ENCODE measurements at regions not wholly inside any gene's neighbourhood (a gene's known extent, or its start where the extent isn't known, plus 50 kb on each side); places are given as distances from the start of the nearest gene placed in this dataset.
"Not testable (repeated sequence)": the region's sequence is repeated elsewhere in the genome, so short reads cannot be mapped to it uniquely, and the experiment has no call there.

DNA sequence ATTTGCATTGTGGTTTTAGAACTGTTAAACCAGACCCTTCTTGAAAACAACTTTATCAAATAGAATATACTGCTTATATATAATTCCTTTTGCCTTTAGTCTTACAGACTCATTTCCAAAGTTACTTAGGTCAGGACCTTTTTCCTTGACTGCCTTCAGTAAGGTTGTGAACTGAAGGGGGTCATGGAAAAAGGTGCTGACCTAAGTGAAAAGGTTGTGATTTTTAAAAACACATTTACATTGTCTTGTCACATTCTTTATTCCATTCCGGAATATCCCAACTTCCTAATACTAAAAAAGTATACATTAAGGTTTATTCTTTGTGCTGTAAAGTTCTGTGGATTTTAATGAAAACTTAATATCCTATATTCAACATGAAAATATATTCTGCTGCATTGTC, 581.4 kb downstream of the SOCS6 start:
- Histone ChIP-seq H3K4me3 (ENCODE audit: low read depth in 1 of 2, low read length in 2 of 2) (no peak overlapping the region), H3K27ac (ENCODE audit: low read length) (no peak overlapping the region), H3K27me3 (ENCODE audit: low read depth, low read length) (no peaks in the 10 kb centered on the region), H3K9me3 (ENCODE audit: control insufficient read depth in 1 of 2, low read length in 2 of 2) (peaks cover 0 to 2% of the 10 kb centered on the region in 2 donors), H3K4me1 (ENCODE audit: control insufficient read depth in 1 of 2, insufficient read depth in 2 of 2, low read length in 2 of 2) (no peaks in the 10 kb centered on the region), H3K36me3 (ENCODE audit: control insufficient read depth in 1 of 2, insufficient read depth in 2 of 2, low read length in 2 of 2) (no peaks in the 10 kb centered on the region)

DNA sequence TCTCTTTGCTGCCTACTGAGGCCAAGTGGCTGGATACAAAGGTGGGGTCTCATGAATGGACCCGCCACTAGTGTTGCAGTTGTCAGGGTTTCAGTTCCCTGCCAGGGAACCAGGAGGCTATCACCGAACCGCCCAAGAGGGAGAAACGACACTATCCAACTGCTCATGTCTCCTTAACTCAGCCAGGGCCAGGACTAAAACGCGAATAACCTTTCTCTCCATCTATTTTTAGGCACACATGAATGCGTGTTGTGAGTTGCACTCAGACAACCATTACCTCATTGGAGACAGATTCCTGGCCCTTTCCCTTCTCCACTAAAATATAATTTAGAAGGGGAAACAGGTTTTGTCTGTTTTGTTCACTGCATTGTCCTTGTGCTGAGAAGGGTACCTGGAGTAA, 559.5 kb downstream of the SOCS6 start:
- Histone ChIP-seq H3K4me3 (ENCODE audit: low read depth in 1 of 2, low read length in 2 of 2) (no peak overlapping the region), H3K36me3 (ENCODE audit: control insufficient read depth in 1 of 2, insufficient read depth in 2 of 2, low read length in 2 of 2) (no peaks in the 10 kb centered on the region)

DNA sequence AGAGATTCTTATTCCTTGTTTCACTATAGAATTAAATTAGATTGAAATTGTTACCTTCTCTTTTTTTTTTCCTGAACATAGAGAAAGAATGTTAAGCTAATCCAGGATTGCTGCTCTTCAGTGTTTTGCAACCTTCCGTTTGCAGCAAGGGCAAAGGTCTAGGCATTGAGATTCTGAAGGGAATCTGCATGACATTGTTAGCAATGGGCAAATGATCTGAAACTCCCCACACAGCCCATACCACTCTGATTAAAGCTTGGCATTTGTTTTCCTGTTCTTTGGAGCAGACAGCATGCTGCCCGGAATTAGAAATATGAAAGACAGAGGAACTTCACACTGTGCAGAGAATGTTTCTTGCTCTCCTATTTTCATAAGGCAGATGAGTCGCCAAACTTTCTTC, 551.8 kb downstream of the SOCS6 start:
- no peak overlapping the region for H3K27ac ChIP-seq (ENCODE audit: low read length)
- H3K27me3 ChIP-seq (ENCODE audit: low read depth, low read length), result no peaks in the 10 kb centered on the region
- no peaks in the 10 kb centered on the region for H3K4me1 ChIP-seq (ENCODE audit: control insufficient read depth in 1 of 2, insufficient read depth in 2 of 2, low read length in 2 of 2)
- H3K9me3 ChIP-seq (ENCODE audit: control insufficient read depth in 1 of 2, low read length in 2 of 2), result no peaks in the 10 kb centered on the region
- no peak overlapping the region for H3K4me3 ChIP-seq (ENCODE audit: low read depth in 1 of 2, low read length in 2 of 2)
- H3K36me3 ChIP-seq (ENCODE audit: control insufficient read depth in 1 of 2, insufficient read depth in 2 of 2, low read length in 2 of 2), result no peaks in the 10 kb centered on the region

More for the DNA sequence above, 559.5 kb downstream of the SOCS6 start:
- H3K4me1 ChIP-seq (ENCODE audit: control insufficient read depth in 1 of 2, insufficient read depth in 2 of 2, low read length in 2 of 2), result no peaks in the 10 kb centered on the region
- no peak overlapping the region for H3K27ac ChIP-seq (ENCODE audit: low read length)
- no peaks in the 10 kb centered on the region for H3K9me3 ChIP-seq (ENCODE audit: control insufficient read depth in 1 of 2, low read length in 2 of 2)
- no peaks in the 10 kb centered on the region for H3K27me3 ChIP-seq (ENCODE audit: low read depth, low read length)

- H3K27ac ChIP-seq (ENCODE audit: low read length), result no peak overlapping the region
- H3K27me3 ChIP-seq (ENCODE audit: low read depth, low read length), result no peaks in the 10 kb centered on the region
- no peaks in the 10 kb centered on the region for H3K4me1 ChIP-seq (ENCODE audit: control insufficient read depth in 1 of 2, insufficient read depth in 2 of 2, low read length in 2 of 2)
Measured at GRCh38 chr18:70827632-70828031, 538.8 kb downstream of the SOCS6 start.

DNA sequence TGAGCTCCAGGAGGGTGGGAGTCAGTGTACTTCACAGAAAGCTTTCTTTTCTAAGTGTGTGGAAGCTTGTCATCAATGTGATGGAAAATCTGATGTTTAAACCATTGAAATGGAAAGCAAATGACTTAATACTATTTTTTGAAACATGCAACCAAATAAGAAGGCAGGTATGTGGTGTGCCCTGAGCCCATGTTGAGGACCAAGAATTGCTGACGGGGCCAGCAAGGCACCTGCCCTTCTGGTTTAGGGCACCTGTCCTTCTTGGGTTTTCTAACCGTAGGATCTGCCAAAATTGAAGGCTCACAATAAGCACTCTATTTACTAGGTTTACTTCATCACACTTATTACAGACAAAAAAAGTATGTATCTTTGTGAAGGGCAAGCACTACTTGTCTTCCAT, 537.7 kb downstream of the SOCS6 start:
- Histone ChIP-seq H3K4me3 (ENCODE audit: low read depth in 1 of 2, low read length in 2 of 2) (no peak overlapping the region), H3K27ac (ENCODE audit: low read length) (no peak overlapping the region), H3K9me3 (ENCODE audit: control insufficient read depth in 1 of 2, low read length in 2 of 2) (no peaks in the 10 kb centered on the region), H3K27me3 (ENCODE audit: low read depth, low read length) (no peaks in the 10 kb centered on the region), H3K4me1 (ENCODE audit: control insufficient read depth in 1 of 2, insufficient read depth in 2 of 2, low read length in 2 of 2) (no peaks in the 10 kb centered on the region), H3K36me3 (ENCODE audit: control insufficient read depth in 1 of 2, insufficient read depth in 2 of 2, low read length in 2 of 2) (no peaks in the 10 kb centered on the region)

More at GRCh38 chr18:70827632-70828031, 538.8 kb downstream of the SOCS6 start:
- no peaks in the 10 kb centered on the region for H3K36me3 ChIP-seq (ENCODE audit: control insufficient read depth in 1 of 2, insufficient read depth in 2 of 2, low read length in 2 of 2)
- H3K9me3 ChIP-seq (ENCODE audit: control insufficient read depth in 1 of 2, low read length in 2 of 2), result no peaks in the 10 kb centered on the region
- H3K4me3 ChIP-seq (ENCODE audit: low read depth in 1 of 2, low read length in 2 of 2), result no peak overlapping the region

- no peaks in the 10 kb centered on the region for H3K4me1 ChIP-seq (ENCODE audit: control insufficient read depth in 1 of 2, insufficient read depth in 2 of 2, low read length in 2 of 2)
- no peak overlapping the region for H3K4me3 ChIP-seq (ENCODE audit: low read depth in 1 of 2, low read length in 2 of 2)
- no peak overlapping the region for H3K27ac ChIP-seq (ENCODE audit: low read length)
- H3K27me3 ChIP-seq (ENCODE audit: low read depth, low read length), result no peaks in the 10 kb centered on the region
- no peaks in the 10 kb centered on the region for H3K36me3 ChIP-seq (ENCODE audit: control insufficient read depth in 1 of 2, insufficient read depth in 2 of 2, low read length in 2 of 2)
- no peaks in the 10 kb centered on the region for H3K9me3 ChIP-seq (ENCODE audit: control insufficient read depth in 1 of 2, low read length in 2 of 2)
Measured at GRCh38 chr18:70822691-70823090, 533.8 kb downstream of the SOCS6 start.

DNA sequence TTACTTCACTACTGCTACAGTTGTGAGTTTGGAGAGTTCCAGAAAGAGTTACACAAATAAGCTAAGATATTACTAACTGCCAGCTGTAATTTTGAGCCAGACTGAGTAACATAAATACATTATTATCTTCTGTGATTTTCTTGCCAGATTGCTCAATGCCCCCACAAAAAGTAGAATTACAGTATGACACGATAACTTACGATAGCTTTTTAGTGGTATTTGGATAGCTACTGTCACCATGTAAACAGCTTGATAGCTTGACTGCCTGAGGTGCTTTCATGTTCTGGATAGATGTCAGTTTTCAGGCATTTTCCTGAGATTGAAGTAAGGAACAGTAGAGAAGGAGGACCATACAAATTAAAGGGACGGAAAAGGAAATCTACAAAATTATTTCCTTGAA, 533.3 kb downstream of the SOCS6 start:
- Histone ChIP-seq H3K9me3 (ENCODE audit: control insufficient read depth in 1 of 2, low read length in 2 of 2) (no peaks in the 10 kb centered on the region), H3K27ac (ENCODE audit: low read length) (no peak overlapping the region)

GRCh38 chr18:70808481-70809056, 519.7 kb downstream of the SOCS6 start:
- peaks cover 0 to 3% of the 10 kb centered on the region in 2 donors for H3K9me3 ChIP-seq (ENCODE audit: control insufficient read depth in 1 of 2, low read length in 2 of 2)
- no peak overlapping the region for H3K4me3 ChIP-seq (ENCODE audit: low read depth in 1 of 2, low read length in 2 of 2)
- H3K36me3 ChIP-seq (ENCODE audit: control insufficient read depth in 1 of 2, insufficient read depth in 2 of 2, low read length in 2 of 2), result no peaks in the 10 kb centered on the region
- no peaks in the 10 kb centered on the region for H3K4me1 ChIP-seq (ENCODE audit: control insufficient read depth in 1 of 2, insufficient read depth in 2 of 2, low read length in 2 of 2)
- no peak overlapping the region for H3K27ac ChIP-seq (ENCODE audit: low read length)
- H3K27me3 ChIP-seq (ENCODE audit: low read depth, low read length), result no peaks in the 10 kb centered on the region

More for the DNA sequence above, 533.3 kb downstream of the SOCS6 start:
- Histone ChIP-seq H3K4me3 (ENCODE audit: low read depth in 1 of 2, low read length in 2 of 2) (no peak overlapping the region), H3K36me3 (ENCODE audit: control insufficient read depth in 1 of 2, insufficient read depth in 2 of 2, low read length in 2 of 2) (no peaks in the 10 kb centered on the region), H3K4me1 (ENCODE audit: control insufficient read depth in 1 of 2, insufficient read depth in 2 of 2, low read length in 2 of 2) (no peaks in the 10 kb centered on the region), H3K27me3 (ENCODE audit: low read depth, low read length) (no peaks in the 10 kb centered on the region)

DNA sequence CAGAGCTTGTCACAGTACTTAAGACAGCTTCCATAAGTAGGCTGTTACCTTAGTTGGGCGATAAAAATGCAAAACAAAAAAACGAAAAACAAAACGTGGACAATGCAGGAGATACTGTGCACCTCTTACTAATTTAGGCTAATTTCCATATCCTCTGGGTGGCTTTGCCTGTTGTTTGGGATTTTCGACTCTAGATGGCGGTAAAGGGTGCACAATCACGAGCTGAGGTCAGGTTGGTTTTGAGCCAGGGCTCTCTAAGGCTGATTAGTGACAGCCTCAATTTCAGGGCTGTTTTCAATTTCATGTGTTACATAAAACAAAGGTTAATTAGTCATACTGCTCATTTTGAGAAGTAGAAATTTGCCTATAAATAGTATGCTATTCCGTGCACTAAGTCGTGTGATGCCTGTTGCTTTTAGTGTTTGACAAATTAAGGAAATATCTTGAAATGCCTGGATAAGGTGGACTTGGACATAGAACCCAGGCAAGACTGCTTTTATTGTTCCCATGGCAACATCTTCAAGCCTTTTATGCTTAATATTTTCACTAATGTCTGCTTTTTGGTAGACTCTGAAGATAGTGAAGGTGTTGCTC, 493.1 kb downstream of the SOCS6 start:
- H3K9me3 ChIP-seq (ENCODE audit: control insufficient read depth in 1 of 2, low read length in 2 of 2), result no peaks in the 10 kb centered on the region

DNA sequence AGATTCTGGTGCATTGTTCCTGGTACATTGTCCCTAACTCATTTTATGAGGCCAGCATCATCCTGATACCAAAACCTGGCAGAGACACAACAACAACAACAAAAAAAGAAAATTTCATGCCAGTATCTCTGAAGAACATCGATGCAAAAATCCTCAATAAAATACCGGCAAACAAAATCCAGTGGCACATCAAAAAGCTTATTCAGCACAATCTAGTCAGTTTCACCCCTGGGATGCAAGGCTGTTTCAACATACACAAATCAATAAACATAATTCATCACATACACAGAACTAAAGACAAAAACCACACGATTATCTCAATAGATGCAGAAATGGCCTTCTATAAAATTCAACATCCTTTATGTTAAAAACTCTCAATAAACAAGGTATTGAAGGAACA, 477.4 kb downstream of the SOCS6 start:
- not testable (repeated sequence) for H3K27me3 ChIP-seq (ENCODE audit: low read depth, low read length); H3K4me1 ChIP-seq (ENCODE audit: control insufficient read depth in 1 of 2, insufficient read depth in 2 of 2, low read length in 2 of 2); H3K27ac ChIP-seq (ENCODE audit: low read length); H3K9me3 ChIP-seq (ENCODE audit: control insufficient read depth in 1 of 2, low read length in 2 of 2); H3K4me3 ChIP-seq (ENCODE audit: low read depth in 1 of 2, low read length in 2 of 2); H3K36me3 ChIP-seq (ENCODE audit: control insufficient read depth in 1 of 2, insufficient read depth in 2 of 2, low read length in 2 of 2)

More for the DNA sequence above, 493.1 kb downstream of the SOCS6 start:
- Histone ChIP-seq H3K4me3 (ENCODE audit: low read depth in 1 of 2, low read length in 2 of 2) (no peak overlapping the region), H3K4me1 (ENCODE audit: control insufficient read depth in 1 of 2, insufficient read depth in 2 of 2, low read length in 2 of 2) (no peaks in the 10 kb centered on the region), H3K27ac (ENCODE audit: low read length) (no peak overlapping the region), H3K36me3 (ENCODE audit: control insufficient read depth in 1 of 2, insufficient read depth in 2 of 2, low read length in 2 of 2) (no peaks in the 10 kb centered on the region), H3K27me3 (ENCODE audit: low read depth, low read length) (no peaks in the 10 kb centered on the region)

DNA sequence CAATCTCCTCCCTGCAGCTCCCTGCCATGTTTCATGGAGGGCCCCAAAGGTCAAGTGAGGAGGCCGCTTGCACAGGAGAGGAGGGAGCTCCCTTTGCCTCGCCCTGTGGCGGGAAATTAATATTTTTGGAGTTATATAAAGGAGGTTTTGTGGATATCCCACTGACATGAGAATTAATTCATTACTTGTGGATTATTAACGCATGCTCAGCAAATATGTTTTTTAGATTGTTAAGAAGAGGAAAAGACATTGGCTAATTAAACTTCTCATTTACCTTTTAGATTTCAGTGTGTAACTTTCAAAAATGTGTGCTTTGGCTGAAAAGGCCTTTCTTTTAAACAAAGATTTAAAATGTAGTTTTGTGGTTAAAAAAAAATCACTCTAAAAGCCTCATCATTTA, 474.0 kb downstream of the SOCS6 start:
- H3K4me1 ChIP-seq (ENCODE audit: control insufficient read depth in 1 of 2, insufficient read depth in 2 of 2, low read length in 2 of 2), result no peaks in the 10 kb centered on the region
- no peak overlapping the region for H3K4me3 ChIP-seq (ENCODE audit: low read depth in 1 of 2, low read length in 2 of 2)
- H3K36me3 ChIP-seq (ENCODE audit: control insufficient read depth in 1 of 2, insufficient read depth in 2 of 2, low read length in 2 of 2), result no peaks in the 10 kb centered on the region
- no peaks in the 10 kb centered on the region for H3K27me3 ChIP-seq (ENCODE audit: low read depth, low read length)
- peaks cover 0 to 3% of the 10 kb centered on the region in 2 donors for H3K9me3 ChIP-seq (ENCODE audit: control insufficient read depth in 1 of 2, low read length in 2 of 2)
- H3K27ac ChIP-seq (ENCODE audit: low read length), result no peak overlapping the region

GRCh38 chr18:70758780-70759179, 469.9 kb downstream of the SOCS6 start:
- no peak overlapping the region for H3K4me3 ChIP-seq (ENCODE audit: low read depth in 1 of 2, low read length in 2 of 2)
- no peaks in the 10 kb centered on the region for H3K27me3 ChIP-seq (ENCODE audit: low read depth, low read length)
- peaks cover 0 to 3% of the 10 kb centered on the region in 2 donors for H3K9me3 ChIP-seq (ENCODE audit: control insufficient read depth in 1 of 2, low read length in 2 of 2)
- no peak overlapping the region for H3K27ac ChIP-seq (ENCODE audit: low read length)
- H3K4me1 ChIP-seq (ENCODE audit: control insufficient read depth in 1 of 2, insufficient read depth in 2 of 2, low read length in 2 of 2), result no peaks in the 10 kb centered on the region
- no peaks in the 10 kb centered on the region for H3K36me3 ChIP-seq (ENCODE audit: control insufficient read depth in 1 of 2, insufficient read depth in 2 of 2, low read length in 2 of 2)
